Suprapubic skin (tissue), 4 donors: ENCODE measurements at regions not wholly inside any gene's neighbourhood (a gene's known extent, or its start where the extent isn't known, plus 50 kb on each side); places are given as distances from the start of the nearest gene placed in this dataset.

Experiments used
- DNase-seq, 2 donors: peaks; one replicate each; pipeline ENCODE4 v3.0.0-alpha.2; 2019; ENCODE audit warnings: low spot score in 2 of 2
- H3K27ac ChIP-seq: fragments of 200-600 bp; sonication (generic); one replicate; pipeline ENCODE4 v1.5.1; 2019
- H3K27me3 ChIP-seq: fragments of 200-600 bp; sonication (generic); one replicate; pipeline ENCODE4 v1.5.1; 2019
- H3K36me3 ChIP-seq: fragments of 200-600 bp; sonication (generic); one replicate; pipeline ENCODE4 v1.5.1; 2019
- H3K4me1 ChIP-seq: fragments of 200-600 bp; sonication (generic); one replicate; pipeline ENCODE4 v1.5.1; 2019
- H3K4me3 ChIP-seq: fragments of 200-600 bp; sonication (generic); one replicate; pipeline ENCODE4 v1.5.1; 2019; ENCODE audit warnings: mild to moderate bottlenecking
- H3K9me3 ChIP-seq: fragments of 200-600 bp; sonication (generic); one replicate; pipeline ENCODE4 v1.5.1; 2019
- CTCF ChIP-seq, 2 donors: fragments of 200-600 bp in 1 of 2; fragments of 450-650 bp in 1 of 2; sonication (generic) in 1 of 2; IDR thresholded peaks; one replicate each; pipeline ENCODE4 v1.5.1; 2016 to 2019; ENCODE audit warnings: antibody characterized with exemption in 2 of 2, mild to moderate bottlenecking in 1 of 2, moderate library complexity in 1 of 2
- EP300 ChIP-seq: sonication (generic); formaldehyde crosslinking; IDR thresholded peaks from one replicate; pipeline ENCODE4 v1.6.1; 2017; ENCODE audit warnings: antibody characterized with exemption
- POLR2A ChIP-seq, 2 donors: fragments of 450-650 bp; IDR thresholded peaks; one replicate each; pipeline ENCODE4 v1.6.1; 2017; ENCODE audit warnings: antibody characterized with exemption in 2 of 2, mild to moderate bottlenecking in 2 of 2, moderate library complexity in 2 of 2
- POLR2AphosphoS5 ChIP-seq, 3 donors: sonication (generic); formaldehyde crosslinking; IDR thresholded peaks; one replicate each; pipeline ENCODE4 v1.6.1; 2017; ENCODE audit warnings: antibody characterized with exemption in 3 of 3
- WGBS: methylation state at CpG from one replicate; pipeline ENCODE4 v1.1.5; 2018; 5-methylcytosine and 5-hydroxymethylcytosine counted together

- H3K4me3 ChIP-seq = no peak overlapping the region
Observed at GRCh38 chr5:133868946-133869518, 99.4 kb downstream of the C5orf15 start.

GRCh38 chr5:133867851-133868545, 100.4 kb downstream of the C5orf15 start:
- DNase-seq = no peak
- Histone ChIP-seq H3K36me3 (no peaks in the 10 kb centered on the region), H3K4me1 (peaks cover 16% of the 10 kb centered on the region), H3K9me3 (no peaks in the 10 kb centered on the region), H3K4me3 (no peak overlapping the region), H3K27me3 (no peaks in the 10 kb centered on the region), H3K27ac (no peak overlapping the region)
- WGBS = 83% methylated on average over 9 of the region's 10 CpGs
- TF ChIP-seq CTCF (IDR thresholded peaks at IDR 0.05) (no peak), POLR2A (IDR thresholded peaks at IDR 0.05) (no peak), POLR2AphosphoS5 (IDR thresholded peaks at IDR 0.05) (no peak)

More at GRCh38 chr5:133868946-133869518, 99.4 kb downstream of the C5orf15 start:
- Histone ChIP-seq H3K27ac (no peak overlapping the region), H3K4me1 (peaks cover 16% of the 10 kb centered on the region), H3K27me3 (no peaks in the 10 kb centered on the region), H3K36me3 (no peaks in the 10 kb centered on the region), H3K9me3 (no peaks in the 10 kb centered on the region)
- TF ChIP-seq POLR2A (IDR thresholded peaks at IDR 0.05) (no peak), EP300 (no peak), CTCF (IDR thresholded peaks at IDR 0.05) (peak; percentile 59 to 81), POLR2AphosphoS5 (IDR thresholded peaks at IDR 0.05) (no peak)
- 16% methylated on average over 16 of the region's 16 CpGs for WGBS
- DNase-seq = no peak

GRCh38 chr5:133867341-133867740, 101.1 kb downstream of the C5orf15 start:
- Histone ChIP-seq H3K27me3 (no peaks in the 10 kb centered on the region), H3K4me1 (peaks cover 16% of the 10 kb centered on the region), H3K4me3 (no peak overlapping the region), H3K36me3 (no peaks in the 10 kb centered on the region), H3K27ac (no peak overlapping the region), H3K9me3 (no peaks in the 10 kb centered on the region)
- 69% methylated on average over 4 of the region's 4 CpGs for WGBS
- DNase-seq = no peak
- TF ChIP-seq POLR2A (IDR thresholded peaks at IDR 0.05) (no peak), CTCF (IDR thresholded peaks at IDR 0.05) (no peak), EP300 (no peak), POLR2AphosphoS5 (IDR thresholded peaks at IDR 0.05) (no peak)

GRCh38 chr5:133866903-133867245, 101.6 kb downstream of the C5orf15 start:
- Histone ChIP-seq H3K27ac (no peak overlapping the region), H3K27me3 (no peaks in the 10 kb centered on the region), H3K9me3 (no peaks in the 10 kb centered on the region), H3K36me3 (no peaks in the 10 kb centered on the region), H3K4me1 (peaks cover 16% of the 10 kb centered on the region), H3K4me3 (no peak overlapping the region)
- DNase-seq = no peak
- 64% methylated on average over 3 of the region's 3 CpGs for WGBS
- TF ChIP-seq POLR2A (IDR thresholded peaks at IDR 0.05) (no peak), EP300 (no peak), POLR2AphosphoS5 (IDR thresholded peaks at IDR 0.05) (no peak), CTCF (IDR thresholded peaks at IDR 0.05) (no peak)

GRCh38 chr5:133866160-133866902, 102.1 kb downstream of the C5orf15 start:
- Histone ChIP-seq H3K9me3 (no peaks in the 10 kb centered on the region), H3K4me3 (no peak overlapping the region), H3K4me1 (peaks cover 16% of the 10 kb centered on the region), H3K27me3 (no peaks in the 10 kb centered on the region), H3K36me3 (no peaks in the 10 kb centered on the region), H3K27ac (no peak overlapping the region)
- 84% methylated on average over 12 of the region's 12 CpGs for WGBS
- no peak for DNase-seq
- no peak for TF ChIP-seq CTCF (IDR thresholded peaks at IDR 0.05)
- TF ChIP-seq POLR2AphosphoS5 (IDR thresholded peaks at IDR 0.05) = no peak
- no peak for TF ChIP-seq POLR2A (IDR thresholded peaks at IDR 0.05)
- TF ChIP-seq EP300 = no peak
